Spinal cord (tissue), 9 donors: ENCODE measurements at regions not wholly inside any gene's neighbourhood (a gene's known extent, or its start where the extent isn't known, plus 50 kb on each side); places are given as distances from the start of the nearest gene placed in this dataset.
A peak's percentile ranks its signal among the peaks of the same experiment; 100 is the strongest.

Experiments
- DNase-seq, 6 donors: peaks; one replicate each; pipeline versions ENCODE4 v3.0.0 to v3.0.0-alpha.2; 2013 to 2015; ENCODE audit warnings: low spot score in 6 of 6, low read depth in 4 of 6
- H3K27ac ChIP-seq: one replicate; pipeline ENCODE4 v1.5.1; 2013; ENCODE audit warnings: low read depth, low read length, control low read depth
- H3K27me3 ChIP-seq: one replicate; pipeline ENCODE4 v1.6.1; 2013; ENCODE audit warnings: low read length; ENCODE audit not compliant: control insufficient read depth, insufficient read depth
- H3K36me3 ChIP-seq: one replicate; pipeline ENCODE4 v1.6.1; 2013; ENCODE audit warnings: low read length; ENCODE audit not compliant: control insufficient read depth, insufficient read depth
- H3K4me1 ChIP-seq: one replicate; pipeline ENCODE4 v1.6.1; 2013; ENCODE audit warnings: low read length; ENCODE audit not compliant: control insufficient read depth, insufficient read depth
- H3K4me3 ChIP-seq: one replicate; pipeline ENCODE4 v1.5.1; 2013; ENCODE audit warnings: low read depth, low read length, control low read depth
- H3K9me3 ChIP-seq: one replicate; pipeline ENCODE4 v1.6.1; 2013; ENCODE audit warnings: low read length; ENCODE audit not compliant: control insufficient read depth, insufficient read depth
- WGBS: methylation state at CpG from one replicate; pipeline ENCODE4 v1.1.5; 2013; ENCODE audit warnings: missing lambda C conversion rate; ENCODE audit not compliant: insufficient coverage; 5-methylcytosine and 5-hydroxymethylcytosine counted together
- donor health status: healthy.

DNA sequence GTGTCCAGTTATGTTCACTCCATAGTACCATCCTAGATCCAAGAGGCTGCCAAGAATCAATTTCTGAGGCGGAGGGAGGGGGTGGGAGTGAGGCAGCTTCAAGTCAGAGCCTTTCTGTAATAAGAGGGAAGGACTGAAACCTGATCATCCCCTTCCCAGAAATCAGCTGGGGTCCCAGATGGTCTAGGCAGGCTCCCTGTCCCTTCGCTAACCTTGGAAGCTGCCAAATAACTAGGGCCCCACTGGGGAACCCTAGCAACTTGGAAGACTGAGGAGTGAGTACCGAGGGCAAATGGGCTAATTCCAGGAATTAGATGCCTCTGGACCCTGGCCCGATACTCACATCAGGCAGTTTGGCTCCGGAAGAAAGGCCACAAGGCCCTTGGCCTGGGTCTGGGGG, 113.3 kb downstream of the NAV1 start:
- Histone ChIP-seq H3K27ac (peak overlapping the region; percentile 96), H3K36me3 (peaks cover 16% of the 10 kb centered on the region), H3K27me3 (peaks cover 5% of the 10 kb centered on the region), H3K4me1 (peaks cover 79% of the 10 kb centered on the region), H3K9me3 (no peaks in the 10 kb centered on the region), H3K4me3 (peak overlapping the region; percentile 79)
- 37% methylated on average over 4 of the region's 5 CpGs for WGBS
- peak in 3 of 6 donors; percentile 34 to 88 (median 54) for DNase-seq

DNA sequence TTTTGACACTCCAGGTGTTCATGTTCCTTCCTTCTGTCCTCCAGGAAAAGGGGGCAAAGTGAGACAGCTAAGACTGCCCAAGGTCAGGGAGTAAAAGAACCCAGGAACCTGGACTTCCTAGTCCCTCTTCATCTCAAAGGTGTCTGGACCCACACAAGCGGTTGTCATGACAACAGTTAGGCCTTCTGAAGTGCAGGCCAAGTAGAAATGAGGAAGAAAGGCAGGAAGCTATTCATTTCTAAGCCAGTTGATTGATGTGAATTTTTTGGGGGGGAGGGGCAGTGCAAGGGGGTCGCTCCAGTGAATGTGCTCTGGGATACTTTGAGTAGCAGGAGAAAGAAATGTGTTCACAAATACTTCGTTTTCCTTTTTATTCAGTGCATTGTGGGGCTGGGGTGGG, 114.3 kb downstream of the NAV1 start:
- 25% methylated on average over 2 of the region's 3 CpGs for WGBS
- Histone ChIP-seq H3K27me3 (peaks cover 5% of the 10 kb centered on the region), H3K4me1 (peaks cover 80% of the 10 kb centered on the region), H3K9me3 (no peaks in the 10 kb centered on the region), H3K4me3 (no peak overlapping the region), H3K27ac (no peak overlapping the region), H3K36me3 (peaks cover 22% of the 10 kb centered on the region)
- DNase-seq, result peak in 2 of 6 donors; percentile 51 to 62

DNA sequence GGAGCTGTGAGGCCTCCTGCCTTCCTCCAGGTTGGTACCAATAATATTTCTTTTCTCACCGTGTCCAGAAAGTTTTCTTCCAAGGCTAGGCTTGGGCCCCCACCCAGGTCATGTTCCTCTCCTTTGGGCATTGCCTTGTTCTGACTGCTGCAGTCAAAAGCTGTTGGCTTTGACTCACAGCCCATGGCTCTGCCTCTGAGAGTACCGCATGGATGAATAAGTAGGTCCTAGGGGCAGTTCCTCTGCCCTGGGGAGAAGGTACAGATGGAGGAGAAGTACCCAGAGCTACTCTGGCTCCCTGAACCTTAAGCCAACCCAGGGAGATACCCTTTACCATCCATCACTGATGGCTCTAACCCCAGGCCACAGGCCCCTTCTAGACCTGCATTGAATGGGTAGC, 115.0 kb downstream of the NAV1 start:
- WGBS, result 25% methylated on average over 2 of the region's 2 CpGs
- no peak for DNase-seq
- peaks cover 22% of the 10 kb centered on the region for H3K36me3 ChIP-seq
- no peak overlapping the region for H3K27ac ChIP-seq
- H3K9me3 ChIP-seq, result no peaks in the 10 kb centered on the region
- peaks cover 81% of the 10 kb centered on the region for H3K4me1 ChIP-seq
- H3K27me3 ChIP-seq, result peaks cover 5% of the 10 kb centered on the region
- no peak overlapping the region for H3K4me3 ChIP-seq

DNA sequence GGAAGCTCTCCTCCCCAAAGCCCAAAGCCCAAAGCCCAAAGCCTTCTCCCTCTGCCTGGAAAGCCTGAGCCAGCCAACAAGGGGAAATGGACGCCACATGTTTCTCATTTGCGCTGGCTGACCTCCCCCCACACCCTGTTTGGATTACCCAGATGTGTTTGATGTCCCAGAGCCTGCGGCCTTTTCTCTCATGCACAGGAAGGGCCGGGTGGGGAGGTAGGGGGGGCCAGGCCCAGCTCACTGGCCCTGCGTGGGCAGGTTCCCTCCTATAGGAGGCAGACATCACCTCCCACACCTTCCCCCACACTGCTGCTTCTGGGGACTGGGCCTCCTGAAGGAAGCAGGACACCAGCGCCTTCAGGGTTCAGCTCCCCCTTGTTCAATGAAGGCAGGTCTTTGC, 116.3 kb downstream of the NAV1 start:
- no peak overlapping the region for H3K4me3 ChIP-seq
- 90% methylated on average over 3 of the region's 6 CpGs for WGBS
- peaks cover 81% of the 10 kb centered on the region for H3K4me1 ChIP-seq

GRCh38 chr1:201655910-201656309, 117.0 kb downstream of the NAV1 start:
- H3K9me3 ChIP-seq, result no peaks in the 10 kb centered on the region
- no peaks in the 10 kb centered on the region for H3K27me3 ChIP-seq
- H3K27ac ChIP-seq, result peak overlapping the region; percentile 44
- peaks cover 25% of the 10 kb centered on the region for H3K36me3 ChIP-seq
- 76% methylated on average over 3 of the region's 4 CpGs for WGBS
- H3K4me3 ChIP-seq, result no peak overlapping the region
- no peak for DNase-seq
- peaks cover 81% of the 10 kb centered on the region for H3K4me1 ChIP-seq

More for the DNA sequence above, 116.3 kb downstream of the NAV1 start:
- peaks cover 23% of the 10 kb centered on the region for H3K36me3 ChIP-seq
- H3K9me3 ChIP-seq, result no peaks in the 10 kb centered on the region
- peaks cover under 1% of the 10 kb centered on the region for H3K27me3 ChIP-seq
- DNase-seq, result peak in 1 of 6 donors; percentile 66
- peak overlapping the region; percentile 66 for H3K27ac ChIP-seq

DNA sequence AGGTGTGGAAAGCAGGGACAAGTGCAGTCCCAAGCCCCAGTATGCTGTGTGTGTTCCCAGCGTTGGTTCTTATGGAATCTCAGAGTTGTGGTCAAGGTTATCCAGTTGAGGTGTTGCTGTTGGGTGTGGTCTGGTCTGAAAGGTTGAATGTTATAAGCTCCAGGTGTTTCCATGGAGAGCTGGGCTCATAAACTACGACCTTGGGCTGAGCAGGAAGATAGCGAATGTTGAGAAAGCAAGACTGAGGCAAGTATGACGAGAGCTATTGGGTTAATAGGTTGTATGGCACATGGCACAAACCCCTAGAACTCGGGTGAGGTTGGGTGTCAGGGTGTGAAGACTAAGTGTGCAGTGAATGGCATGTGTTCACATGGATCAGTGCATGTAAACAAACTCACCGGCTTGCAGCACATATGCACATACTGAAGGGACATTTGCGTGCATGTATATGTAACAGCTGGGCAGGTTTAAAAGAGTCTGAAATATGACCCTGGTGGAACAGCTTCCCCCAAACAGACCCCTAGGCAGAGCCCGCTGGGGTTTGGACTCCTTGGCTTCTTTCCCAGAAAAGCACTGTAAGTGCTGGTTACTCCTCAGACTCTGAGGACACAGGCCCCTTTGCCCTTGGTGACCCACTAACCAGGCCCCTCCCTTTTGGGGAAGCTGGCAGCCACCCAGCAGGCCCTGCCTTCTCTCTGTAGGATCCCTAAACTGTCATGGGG, 117.5 kb downstream of the NAV1 start:
- 57% methylated on average over 7 of the region's 8 CpGs for WGBS
- no peaks in the 10 kb centered on the region for H3K27me3 ChIP-seq
- H3K4me3 ChIP-seq, result no peak overlapping the region
- no peaks in the 10 kb centered on the region for H3K9me3 ChIP-seq
- DNase-seq, result peak in 2 of 6 donors; percentile 49 to 74
- peaks cover 25% of the 10 kb centered on the region for H3K36me3 ChIP-seq
- peaks cover 80% of the 10 kb centered on the region for H3K4me1 ChIP-seq
- H3K27ac ChIP-seq, result peak overlapping the region; percentile 44

DNA sequence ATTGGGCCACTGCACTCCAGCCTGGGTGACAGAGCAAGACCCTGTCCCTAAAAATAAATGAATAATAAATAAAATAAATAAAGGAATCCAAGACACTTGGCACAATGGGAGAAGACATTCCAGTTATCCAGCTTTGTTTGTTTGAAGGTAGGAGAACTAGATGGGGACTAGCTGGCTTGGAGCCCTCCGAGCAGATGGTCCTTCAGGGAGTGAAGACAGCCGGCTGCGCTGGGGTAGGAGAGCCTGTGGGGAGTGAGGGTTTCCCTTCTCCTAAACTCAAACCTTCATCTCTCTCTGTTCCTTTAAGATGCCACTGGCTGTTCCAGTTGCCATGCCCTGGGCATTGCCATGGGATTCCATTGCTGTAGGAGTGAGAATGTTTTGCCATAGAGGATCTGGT, 120.6 kb downstream of the NAV1 start:
- no peak overlapping the region for H3K27ac ChIP-seq
- no peaks in the 10 kb centered on the region for H3K27me3 ChIP-seq
- DNase-seq, result peak in 1 of 6 donors; percentile 89

DNA sequence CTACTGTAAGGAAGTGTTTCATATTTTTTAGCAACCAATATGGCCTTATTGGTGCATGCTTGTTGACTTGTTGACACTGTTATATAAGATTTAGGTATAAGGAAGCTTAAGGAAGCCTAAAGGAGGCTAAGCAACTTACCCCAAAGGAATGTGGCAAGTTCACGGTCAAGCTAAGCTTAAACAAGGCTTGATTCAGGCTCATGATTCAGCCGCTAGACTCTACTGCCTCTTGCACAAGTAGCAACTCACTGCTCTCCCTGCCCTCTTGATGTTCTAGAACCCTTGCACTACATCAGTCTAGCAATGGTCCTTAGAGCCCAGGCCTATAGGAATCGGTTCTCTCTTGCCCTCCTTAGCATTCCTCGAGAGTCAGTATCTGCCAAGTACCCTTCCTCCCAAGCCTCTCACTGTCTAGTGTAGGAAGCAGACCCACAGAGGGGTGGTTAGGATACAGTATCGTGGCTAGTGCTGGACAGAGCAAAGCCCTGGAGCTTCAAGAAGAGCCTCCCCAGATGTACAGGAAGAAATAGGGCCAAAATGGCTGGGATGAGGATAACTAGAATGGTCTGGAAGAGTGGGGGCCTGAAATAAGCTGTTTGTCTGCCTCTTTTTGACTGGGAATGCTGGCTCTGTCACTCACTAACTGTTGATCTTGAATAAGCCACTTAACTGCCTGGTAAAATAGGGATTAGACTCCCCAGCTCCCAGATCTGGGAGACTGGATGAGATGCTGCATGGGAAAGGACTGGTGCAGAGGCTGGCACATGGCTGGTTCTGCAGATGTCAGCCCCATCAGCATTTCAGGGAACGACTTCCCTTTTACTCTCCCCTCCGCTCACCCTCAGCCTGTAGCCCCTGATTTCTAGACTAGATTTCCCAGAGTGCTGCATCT, 122.2 kb downstream of the NAV1 start:
- H3K9me3 ChIP-seq, result no peaks in the 10 kb centered on the region
- WGBS, result 64% methylated on average over 3 of the region's 7 CpGs
- no peaks in the 10 kb centered on the region for H3K27me3 ChIP-seq
- H3K4me1 ChIP-seq, result peaks cover 87% of the 10 kb centered on the region
- no peak overlapping the region for H3K4me3 ChIP-seq
- no peak for DNase-seq
- H3K27ac ChIP-seq, result no peak overlapping the region
- peaks cover 21% of the 10 kb centered on the region for H3K36me3 ChIP-seq

More for the DNA sequence above, 120.6 kb downstream of the NAV1 start:
- Histone ChIP-seq H3K9me3 (no peaks in the 10 kb centered on the region), H3K4me1 (peaks cover 85% of the 10 kb centered on the region), H3K36me3 (peaks cover 25% of the 10 kb centered on the region), H3K4me3 (no peak overlapping the region)
- no CpG with 5 or more reads among the region's 3 CpGs for WGBS

DNA sequence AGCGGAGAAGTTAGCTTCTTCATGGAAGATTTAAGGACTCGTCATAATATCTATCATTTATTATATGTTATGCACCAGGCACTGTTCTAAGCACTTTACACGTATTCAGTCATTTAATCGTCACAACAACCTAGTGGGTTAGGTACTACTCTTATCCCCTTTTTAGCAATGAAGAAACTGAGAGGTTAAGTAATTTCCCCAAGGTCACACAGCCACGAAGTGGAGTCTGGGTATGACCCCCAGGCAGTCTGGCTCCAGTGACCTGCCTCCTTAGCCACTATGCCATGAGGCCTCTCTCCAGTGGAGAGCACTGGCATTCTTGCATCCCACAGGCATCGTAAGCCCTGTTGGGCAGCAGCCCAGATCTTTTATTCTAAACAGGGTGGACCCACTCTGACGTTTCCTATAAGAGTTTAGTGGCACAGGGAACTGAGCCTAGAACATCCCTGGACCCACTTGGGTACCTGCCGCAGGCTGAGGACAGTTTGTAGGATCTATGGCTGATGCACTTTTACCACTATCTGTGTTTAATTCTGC, 123.0 kb downstream of the NAV1 start:
- Histone ChIP-seq H3K9me3 (no peaks in the 10 kb centered on the region), H3K4me1 (peaks cover 85% of the 10 kb centered on the region), H3K27me3 (no peaks in the 10 kb centered on the region), H3K36me3 (peaks cover 25% of the 10 kb centered on the region), H3K27ac (peak overlapping the region; percentile 62), H3K4me3 (no peak overlapping the region)
- no peak for DNase-seq
- 40% methylated on average over 3 of the region's 8 CpGs for WGBS
